ENCODE measurements at regions not wholly inside any gene's neighbourhood (a gene's known extent, or its start where the extent isn't known, plus 50 kb on each side); places are given as distances from the start of the nearest gene placed in this dataset.

DNA sequence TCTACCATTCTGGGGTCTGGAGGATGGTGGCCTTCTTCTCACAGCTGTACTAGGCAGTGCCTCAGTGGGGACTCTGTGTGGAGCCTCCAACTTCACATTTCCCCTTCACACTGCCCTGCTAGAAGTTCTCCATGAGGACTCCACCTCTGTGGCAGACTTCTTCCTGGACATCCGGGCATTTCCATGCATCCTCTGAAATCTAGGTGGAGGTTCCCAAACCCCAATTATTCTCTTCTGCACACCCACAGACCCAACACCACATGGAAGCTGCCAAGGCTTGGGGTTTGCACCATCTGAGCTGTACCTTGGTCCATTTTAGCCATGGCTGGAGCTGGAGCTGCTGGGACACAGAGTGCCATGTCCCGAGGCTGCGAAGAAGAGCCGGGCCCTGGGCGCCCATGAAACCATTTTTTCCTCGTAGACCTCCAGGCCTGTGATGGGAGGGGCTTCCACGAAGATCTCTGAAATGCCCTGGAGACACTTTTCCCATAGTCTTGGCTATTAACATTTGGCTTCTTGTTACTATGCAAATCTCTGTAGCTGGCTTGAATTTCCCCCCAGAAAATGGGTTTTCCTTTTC is 170.5 kb downstream of the FOXD2 start:
- no peak for TF ChIP-seq POLR2A (IDR thresholded peaks at IDR 0.05)
- TF ChIP-seq, protein P1, sequence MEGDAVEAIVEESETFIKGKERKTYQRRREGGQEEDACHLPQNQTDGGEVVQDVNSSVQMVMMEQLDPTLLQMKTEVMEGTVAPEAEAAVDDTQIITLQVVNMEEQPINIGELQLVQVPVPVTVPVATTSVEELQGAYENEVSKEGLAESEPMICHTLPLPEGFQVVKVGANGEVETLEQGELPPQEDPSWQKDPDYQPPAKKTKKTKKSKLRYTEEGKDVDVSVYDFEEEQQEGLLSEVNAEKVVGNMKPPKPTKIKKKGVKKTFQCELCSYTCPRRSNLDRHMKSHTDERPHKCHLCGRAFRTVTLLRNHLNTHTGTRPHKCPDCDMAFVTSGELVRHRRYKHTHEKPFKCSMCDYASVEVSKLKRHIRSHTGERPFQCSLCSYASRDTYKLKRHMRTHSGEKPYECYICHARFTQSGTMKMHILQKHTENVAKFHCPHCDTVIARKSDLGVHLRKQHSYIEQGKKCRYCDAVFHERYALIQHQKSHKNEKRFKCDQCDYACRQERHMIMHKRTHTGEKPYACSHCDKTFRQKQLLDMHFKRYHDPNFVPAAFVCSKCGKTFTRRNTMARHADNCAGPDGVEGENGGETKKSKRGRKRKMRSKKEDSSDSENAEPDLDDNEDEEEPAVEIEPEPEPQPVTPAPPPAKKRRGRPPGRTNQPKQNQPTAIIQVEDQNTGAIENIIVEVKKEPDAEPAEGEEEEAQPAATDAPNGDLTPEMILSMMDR (IDR thresholded peaks at IDR 0.05) = no peak

All from lower leg skin (tissue), 3 donors.